ENCODE measurements at regions not wholly inside any gene's neighbourhood (a gene's known extent, or its start where the extent isn't known, plus 50 kb on each side); places are given as distances from the start of the nearest gene placed in this dataset.
A peak's percentile ranks its signal among the peaks of the same experiment; 100 is the strongest.

- DNase-seq (ENCODE audit: low read depth in 3 of 3) = no peak
Measured at GRCh38 chr2:128469203-128469602, 150.5 kb upstream of the HS6ST1 start.

- DNase-seq (ENCODE audit: low read depth in 3 of 3) = no peak
Measured at GRCh38 chr2:128469875-128470274, 151.2 kb upstream of the HS6ST1 start.

GRCh38 chr2:128472789-128473174 lies 154.1 kb upstream of the HS6ST1 start:
- no peak for DNase-seq (ENCODE audit: low read depth in 3 of 3)

- DNase-seq (ENCODE audit: low read depth in 3 of 3) = peak in 1 of 3 experiments; percentile 53
Measured at GRCh38 chr2:128473175-128474035, 154.7 kb upstream of the HS6ST1 start.

GRCh38 chr2:128474036-128474955 lies 155.6 kb upstream of the HS6ST1 start:
- DNase-seq (ENCODE audit: low read depth in 3 of 3) = no peak

- DNase-seq (ENCODE audit: low read depth in 3 of 3) = no peak
Measured at GRCh38 chr2:128474962-128475361, 156.3 kb upstream of the HS6ST1 start.

- no peak for DNase-seq (ENCODE audit: low read depth in 3 of 3)
Measured at GRCh38 chr2:128475427-128476211, 157.0 kb upstream of the HS6ST1 start.

GRCh38 chr2:128477026-128477820 lies 158.6 kb upstream of the HS6ST1 start:
- DNase-seq (ENCODE audit: low read depth in 3 of 3) = no peak

- no peak for DNase-seq (ENCODE audit: low read depth in 3 of 3)
Measured at GRCh38 chr2:128477891-128478290, 159.2 kb upstream of the HS6ST1 start.

- DNase-seq (ENCODE audit: low read depth in 3 of 3) = no peak
Measured at GRCh38 chr2:128485761-128486639, 167.3 kb upstream of the HS6ST1 start.

- no peak for DNase-seq (ENCODE audit: low read depth in 3 of 3)
Measured at GRCh38 chr2:128486640-128487375, 168.1 kb upstream of the HS6ST1 start.

GRCh38 chr2:128487650-128488387 lies 169.2 kb upstream of the HS6ST1 start:
- DNase-seq (ENCODE audit: low read depth in 3 of 3) = no peak

GRCh38 chr2:128488434-128488833 lies 169.8 kb upstream of the HS6ST1 start:
- no peak for DNase-seq (ENCODE audit: low read depth in 3 of 3)

- DNase-seq (ENCODE audit: low read depth in 3 of 3) = no peak
Measured at GRCh38 chr2:128489526-128490273, 171.0 kb upstream of the HS6ST1 start.

GRCh38 chr2:128490321-128490720 lies 171.7 kb upstream of the HS6ST1 start:
- no peak for DNase-seq (ENCODE audit: low read depth in 3 of 3)

GRCh38 chr2:128490881-128491691 lies 172.4 kb upstream of the HS6ST1 start:
- DNase-seq (ENCODE audit: low read depth in 3 of 3) = no peak

- no peak for DNase-seq (ENCODE audit: low read depth in 3 of 3)
Measured at GRCh38 chr2:128491692-128492244, 173.1 kb upstream of the HS6ST1 start.
